K562 (cell line): ENCODE measurements at regions not wholly inside any gene's neighbourhood (a gene's known extent, or its start where the extent isn't known, plus 50 kb on each side); places are given as distances from the start of the nearest gene placed in this dataset.

Source experiments
- ATAC-seq: fragments of 200-7000 bp; cut with Tn5 transposase; 3 replicates; pipeline ENCODE4 v1.9.1; 2020; ENCODE audit warnings: moderate library complexity
- BruUV-seq: library from RNA; stranded (reverse); fragments of 400-500 nt; replicated peaks from 2 replicates; lab custom pipeline; 2021; lab: Mats Ljungman, UMichigan
- CTCF ChIA-PET: fragments of 300-600 bp; formaldehyde crosslinking; extraction: SDS; loops from one replicate; lab custom pipeline; 2021; ENCODE audit warnings: low intra/inter-chr PET ratio; lab: Yijun Ruan, JAX
- POLR2A ChIA-PET: fragments of 300-600, 350-650 bp; sonication (Branson Sonifier 250); formaldehyde crosslinking; extraction: SDS; loops from one replicate; lab custom pipeline; 2021; ENCODE audit warnings: antibody characterized with exemption, inconsistent platforms; lab: Yijun Ruan, JAX
- DNase-seq, 4 experiments: peaks; one replicate each; pipeline versions ENCODE4 v3.0.0 to v3.0.0-alpha.2; 2011 to 2018; ENCODE audit warnings: low spot score in 3 of 4, mixed read lengths in 3 of 4; ENCODE audit errors: extremely low read depth in 1 of 4
- FAIRE-seq: peaks from 2 replicates; lab custom pipeline; 2011; peaks lifted over from hg19 to GRCh38; lab: Jason Lieb, UNC
- H2AFZ ChIP-seq: 2 replicates; pipeline ENCODE4 v1.6.0; 2011; ENCODE audit warnings: low read depth, low read length, control low read depth, inconsistent platforms
- H3K27ac ChIP-seq: fragments of 200-600 bp; 3 replicates; pipeline ENCODE4 v1.8.0; 2011; ENCODE audit warnings: low read depth, mild to moderate bottlenecking, control low read depth, inconsistent platforms, low read length, moderate library complexity, mixed read lengths; ENCODE audit errors: extremely low read depth
- H3K27me3 ChIP-seq, 2 experiments: fragments of 300-600 bp in 1 of 2; 2 replicates in 1 of 2; 3 replicates in 1 of 2; pipeline versions ENCODE4 v1.6.0 to v1.8.0; 2011; ENCODE audit warnings: inconsistent platforms in 2 of 2, low read length in 2 of 2, mild to moderate bottlenecking in 1 of 2, mixed read lengths in 1 of 2, moderate library complexity in 1 of 2; ENCODE audit not compliant: control insufficient read depth in 2 of 2, insufficient read depth in 2 of 2
- H3K36me3 ChIP-seq: fragments of 300-600 bp; 3 replicates; pipeline ENCODE4 v1.8.0; 2011; ENCODE audit warnings: mild to moderate bottlenecking, low read length, inconsistent platforms; ENCODE audit not compliant: control insufficient read depth, insufficient read depth
- H3K4me1 ChIP-seq, 2 experiments: fragments of 200-600 bp in 1 of 2; replicated peaks in 1 of 2; 2 replicates in 1 of 2; 3 replicates in 1 of 2; pipeline versions ENCODE4 v1.5.1 to v1.8.0; 2011; ENCODE audit warnings: inconsistent platforms in 2 of 2, low read length in 2 of 2, mild to moderate bottlenecking in 1 of 2, mixed read lengths in 1 of 2, moderate library complexity in 1 of 2; ENCODE audit not compliant: control insufficient read depth in 2 of 2, insufficient read depth in 2 of 2
- H3K4me2 ChIP-seq: 2 replicates; pipeline ENCODE4 v1.6.1; 2011; ENCODE audit warnings: low read length, control low read depth, inconsistent platforms, mixed read lengths; ENCODE audit not compliant: insufficient read depth
- H3K4me3 ChIP-seq: fragments of 200-600 bp; sonication (generic), shearing (Covaris generic); 2 replicates; pipeline ENCODE4 v1.5.1; 2016; ENCODE audit warnings: control low read depth, inconsistent platforms
- H3K79me2 ChIP-seq: fragments of 200-600 bp; 3 replicates; pipeline ENCODE4 v1.8.0; 2011; ENCODE audit warnings: low read length, inconsistent platforms; ENCODE audit not compliant: control insufficient read depth, insufficient read depth
- H3K9ac ChIP-seq, 2 experiments: 2 replicates each; pipeline versions ENCODE4 v1.6.0 to v1.6.1; 2011; ENCODE audit warnings: low read depth in 2 of 2, low read length in 2 of 2, control low read depth in 1 of 2, inconsistent platforms in 1 of 2, mild to moderate bottlenecking in 1 of 2, mixed read lengths in 1 of 2; ENCODE audit not compliant: insufficient read depth in 1 of 2
- H3K9me1 ChIP-seq: one replicate; pipeline ENCODE4 v1.6.0; 2011; ENCODE audit warnings: inconsistent platforms, mild to moderate bottlenecking, low read length, moderate library complexity; ENCODE audit not compliant: control insufficient read depth, insufficient read depth
- H3K9me3 ChIP-seq: replicated peaks from 2 replicates; pipeline ENCODE4 v1.5.1; 2011; ENCODE audit warnings: low read depth, low read length, inconsistent platforms; ENCODE audit not compliant: control insufficient read depth, insufficient read depth
- H4K20me1 ChIP-seq: replicated peaks from 2 replicates; pipeline ENCODE4 v1.6.1; 2011; ENCODE audit warnings: low read length, inconsistent platforms, mixed read lengths; ENCODE audit not compliant: control insufficient read depth, insufficient read depth
- MAZ ChIP-seq, 2 experiments: fragments of 450-650 bp in 1 of 2; sonication (generic) in 1 of 2; formaldehyde crosslinking; IDR thresholded peaks in 1 of 2; conservative IDR thresholded peaks in 1 of 2; 2 replicates each; pipeline versions ENCODE4 v1.4.0 to v1.5.0; 2020; ENCODE audit warnings: mild to moderate bottlenecking in 1 of 2, missing genetic modification reagents in 1 of 2
- ZC3H8 ChIP-seq: fragments of 450-650 bp; IDR thresholded peaks from 2 replicates; pipeline ENCODE4 v1.6.1; 2017
- WGBS: fragments of 100-300 bp; shearing (Covaris generic); methylation state at CpG from one replicate; pipeline ENCODE4 v1.1.6; 2016; ENCODE audit warnings: low coverage, mixed read lengths; ENCODE audit not compliant: insufficient coverage; ENCODE audit errors: missing lambda C conversion rate; 5-methylcytosine and 5-hydroxymethylcytosine counted together
- in situ Hi-C: fragments of 300-500 bp; cut with MboI; formaldehyde crosslinking; loops from 4 replicates; pipeline ENCODE4 v1.15.0; 2018; ENCODE audit warnings: inconsistent platforms, mixed read lengths
- intact Hi-C: fragments of 100-400 bp; cut with micrococcal nuclease; formaldehyde crosslinking; loops from 2 replicates; pipeline ENCODE4 v1.14.2; 2022
- TF ChIP-seq, protein P1 (sequence below), 2 experiments: fragments of 200-800 bp in 1 of 2; sonication (Bioruptor generic) in 1 of 2; sonication (generic) in 1 of 2; formaldehyde crosslinking in 1 of 2; IDR thresholded peaks in 1 of 2; conservative IDR thresholded peaks in 1 of 2; 2 replicates each; pipeline versions ENCODE4 v1.5.0 to v1.6.1; 2016 to 2020; ENCODE audit warnings: missing compliant biosample characterization in 1 of 2, missing genetic modification characterization in 1 of 2, missing genetic modification reagents in 1 of 2
- TF ChIP-seq, protein P2 (sequence below): fragments of 250-450 bp; sonication (Bioruptor Pico); IDR thresholded peaks from 2 replicates; pipeline ENCODE4 v1.5.0; 2022; ENCODE audit warnings: mild to moderate bottlenecking

DNA sequence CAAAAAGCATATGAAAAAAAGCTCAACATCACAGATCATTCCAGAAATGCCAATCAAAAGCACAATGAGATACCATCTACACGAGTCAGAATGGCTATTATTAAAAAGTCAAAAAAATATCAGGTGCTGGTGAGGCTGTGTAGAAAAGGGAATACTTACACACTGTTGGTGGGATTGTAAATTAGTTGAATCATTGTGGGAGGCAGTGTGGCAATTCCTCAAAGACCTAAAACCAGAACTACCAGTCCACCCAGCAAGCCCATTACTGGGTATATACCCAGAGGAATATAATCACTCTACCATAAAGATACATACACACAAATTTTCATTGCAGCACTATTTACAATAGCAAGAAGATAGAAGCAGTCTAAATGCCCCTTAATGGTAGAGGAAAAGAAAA, 529.9 kb downstream of the SLITRK1 start:
- H3K9me3 ChIP-seq: no peaks in the 10 kb centered on the region
- POLR2A ChIA-PET: no interaction called here
- intact Hi-C loops: no loop called here

More for the DNA sequence above, 529.9 kb downstream of the SLITRK1 start:
- DNase-seq (no peak), ATAC-seq (no peak), FAIRE-seq (no peak)
- H3K9me1 ChIP-seq: no peaks in the 10 kb centered on the region
- no peak overlapping the region for H2AFZ ChIP-seq
- 0% methylated on average over 1 of the region's 1 CpG for WGBS
- TF ChIP-seq, protein P1, sequence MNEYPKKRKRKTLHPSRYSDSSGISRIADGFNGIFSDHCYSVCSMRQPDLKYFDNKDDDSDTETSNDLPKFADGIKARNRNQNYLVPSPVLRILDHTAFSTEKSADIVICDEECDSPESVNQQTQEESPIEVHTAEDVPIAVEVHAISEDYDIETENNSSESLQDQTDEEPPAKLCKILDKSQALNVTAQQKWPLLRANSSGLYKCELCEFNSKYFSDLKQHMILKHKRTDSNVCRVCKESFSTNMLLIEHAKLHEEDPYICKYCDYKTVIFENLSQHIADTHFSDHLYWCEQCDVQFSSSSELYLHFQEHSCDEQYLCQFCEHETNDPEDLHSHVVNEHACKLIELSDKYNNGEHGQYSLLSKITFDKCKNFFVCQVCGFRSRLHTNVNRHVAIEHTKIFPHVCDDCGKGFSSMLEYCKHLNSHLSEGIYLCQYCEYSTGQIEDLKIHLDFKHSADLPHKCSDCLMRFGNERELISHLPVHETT (CRISPR knock-in tag; conservative IDR thresholded peaks at IDR 0.05 in 1 of 2, IDR thresholded peaks at IDR 0.05 in 1 of 2): no peak
- TF ChIP-seq MAZ (CRISPR knock-in tag; conservative IDR thresholded peaks at IDR 0.05 in 1 of 2, IDR thresholded peaks at IDR 0.05 in 1 of 2) (no peak), ZC3H8 (no peak)
- TF ChIP-seq, protein P2, sequence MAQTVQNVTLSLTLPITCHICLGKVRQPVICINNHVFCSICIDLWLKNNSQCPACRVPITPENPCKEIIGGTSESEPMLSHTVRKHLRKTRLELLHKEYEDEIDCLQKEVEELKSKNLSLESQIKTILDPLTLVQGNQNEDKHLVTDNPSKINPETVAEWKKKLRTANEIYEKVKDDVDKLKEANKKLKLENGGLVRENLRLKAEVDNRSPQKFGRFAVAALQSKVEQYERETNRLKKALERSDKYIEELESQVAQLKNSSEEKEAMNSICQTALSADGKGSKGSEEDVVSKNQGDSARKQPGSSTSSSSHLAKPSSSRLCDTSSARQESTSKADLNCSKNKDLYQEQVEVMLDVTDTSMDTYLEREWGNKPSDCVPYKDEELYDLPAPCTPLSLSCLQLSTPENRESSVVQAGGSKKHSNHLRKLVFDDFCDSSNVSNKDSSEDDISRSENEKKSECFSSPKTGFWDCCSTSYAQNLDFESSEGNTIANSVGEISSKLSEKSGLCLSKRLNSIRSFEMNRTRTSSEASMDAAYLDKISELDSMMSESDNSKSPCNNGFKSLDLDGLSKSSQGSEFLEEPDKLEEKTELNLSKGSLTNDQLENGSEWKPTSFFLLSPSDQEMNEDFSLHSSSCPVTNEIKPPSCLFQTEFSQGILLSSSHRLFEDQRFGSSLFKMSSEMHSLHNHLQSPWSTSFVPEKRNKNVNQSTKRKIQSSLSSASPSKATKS (CRISPR knock-in tag): no peak
- no peak overlapping the region for H3K27ac ChIP-seq
- H4K20me1 ChIP-seq: no peaks in the 10 kb centered on the region
- no peaks in the 10 kb centered on the region for H3K27me3 ChIP-seq
- no peak overlapping the region for H3K4me3 ChIP-seq
- in situ Hi-C loops: no loop called here
- H3K4me1 ChIP-seq: no peaks in the 10 kb centered on the region
- CTCF ChIA-PET: no interaction called here
- H3K79me2 ChIP-seq: no peaks in the 10 kb centered on the region
- no peaks in the 10 kb centered on the region for H3K36me3 ChIP-seq
- H3K4me2 ChIP-seq: no peak overlapping the region
- no peak overlapping the region for H3K9ac ChIP-seq
- BruUV-seq: no TSS peak
